Activated CD4-positive, alpha-beta T cell treated with anti-CD3 and anti-CD28 coated beads, Interleukin-2, amount 10 ng/mL, durations not matched to agents 24 days and 14 days (primary cell): ENCODE measurements at regions not wholly inside any gene's neighbourhood (a gene's known extent, or its start where the extent isn't known, plus 50 kb on each side); places are given as distances from the start of the nearest gene placed in this dataset.
A peak's percentile ranks its signal among the peaks of the same experiment; 100 is the strongest.

Experiments used
- DNase-seq: peaks from one replicate; pipeline ENCODE4 v3.0.0; 2022
- H3K27ac Mint-ChIP-seq: one replicate; pipeline ENCODE4 v1.8.0; 2022; ENCODE audit warnings: mild to moderate bottlenecking, mixed read lengths
- H3K27me3 Mint-ChIP-seq: one replicate; pipeline ENCODE4 v1.8.0; 2022; ENCODE audit warnings: mixed read lengths
- H3K36me3 Mint-ChIP-seq: one replicate; pipeline ENCODE4 v1.8.0; 2022; ENCODE audit warnings: low read depth, mild to moderate bottlenecking, mixed read lengths
- H3K4me1 Mint-ChIP-seq: one replicate; pipeline ENCODE4 v1.8.0; 2021; ENCODE audit warnings: mixed read lengths
- H3K4me3 Mint-ChIP-seq: one replicate; pipeline ENCODE4 v1.8.0; 2022; ENCODE audit warnings: mild to moderate bottlenecking, moderate library complexity, mixed read lengths
- H3K9me3 Mint-ChIP-seq: one replicate; pipeline ENCODE4 v1.8.0; 2021; ENCODE audit warnings: mixed read lengths
- intact Hi-C: fragments of 100-400 bp; cut with micrococcal nuclease; formaldehyde crosslinking; loops from one replicate; pipeline ENCODE4 v1.15.1; 2023

- peaks cover 9% of the 10 kb centered on the region for H3K4me1 Mint-ChIP-seq
- intact Hi-C loops: loop anchor here (10.0 kb wide), 1 partner anchor 173 kb away; no protein-coding TSS in a partner anchor
- no peak for DNase-seq
- H3K27me3 Mint-ChIP-seq: no peaks in the 10 kb centered on the region
- H3K36me3 Mint-ChIP-seq: no peaks in the 10 kb centered on the region
- no peak overlapping the region for H3K4me3 Mint-ChIP-seq
- no peaks in the 10 kb centered on the region for H3K9me3 Mint-ChIP-seq
- no peak overlapping the region for H3K27ac Mint-ChIP-seq
Measured at GRCh38 chr1:232451506-232451905, 178.4 kb downstream of the SIPA1L2 start.

- intact Hi-C loops: loop anchor here (10.0 kb wide), 1 partner anchor 174 kb away; no protein-coding TSS in a partner anchor
- peaks cover 9% of the 10 kb centered on the region for H3K4me1 Mint-ChIP-seq
- DNase-seq: no peak
- H3K27ac Mint-ChIP-seq: no peak overlapping the region
- H3K36me3 Mint-ChIP-seq: no peaks in the 10 kb centered on the region
- H3K9me3 Mint-ChIP-seq: no peaks in the 10 kb centered on the region
- H3K27me3 Mint-ChIP-seq: no peaks in the 10 kb centered on the region
- H3K4me3 Mint-ChIP-seq: no peak overlapping the region
Measured at GRCh38 chr1:232450615-232451014, 179.3 kb downstream of the SIPA1L2 start.

- Mint-ChIP-seq H3K9me3 (no peaks in the 10 kb centered on the region), H3K27ac (no peak overlapping the region), H3K4me1 (peaks cover 7% of the 10 kb centered on the region), H3K4me3 (no peak overlapping the region), H3K36me3 (no peaks in the 10 kb centered on the region), H3K27me3 (no peaks in the 10 kb centered on the region)
- intact Hi-C loops: no loop called here
- DNase-seq: peak; percentile 37
Measured at GRCh38 chr1:232447125-232447524, 182.8 kb downstream of the SIPA1L2 start.

- Mint-ChIP-seq H3K27me3 (no peaks in the 10 kb centered on the region), H3K9me3 (no peaks in the 10 kb centered on the region), H3K36me3 (no peaks in the 10 kb centered on the region), H3K4me3 (no peak overlapping the region), H3K4me1 (peaks cover 2% of the 10 kb centered on the region), H3K27ac (no peak overlapping the region)
- no peak for DNase-seq
- intact Hi-C loops: no loop called here
Measured at GRCh38 chr1:232445361-232446106, 184.4 kb downstream of the SIPA1L2 start.

GRCh38 chr1:232443372-232443771 is 186.6 kb downstream of the SIPA1L2 start:
- peaks cover 5% of the 10 kb centered on the region for H3K4me1 Mint-ChIP-seq
- no peaks in the 10 kb centered on the region for H3K36me3 Mint-ChIP-seq
- H3K9me3 Mint-ChIP-seq: no peaks in the 10 kb centered on the region
- no peak overlapping the region for H3K27ac Mint-ChIP-seq
- no peak for DNase-seq
- no peaks in the 10 kb centered on the region for H3K27me3 Mint-ChIP-seq
- intact Hi-C loops: no loop called here
- H3K4me3 Mint-ChIP-seq: no peak overlapping the region

GRCh38 chr1:232441036-232441411 is 188.9 kb downstream of the SIPA1L2 start:
- H3K27ac Mint-ChIP-seq: no peak overlapping the region
- H3K4me3 Mint-ChIP-seq: no peak overlapping the region
- intact Hi-C loops: no loop called here
- H3K9me3 Mint-ChIP-seq: no peaks in the 10 kb centered on the region
- no peak for DNase-seq
- peaks cover 5% of the 10 kb centered on the region for H3K4me1 Mint-ChIP-seq
- no peaks in the 10 kb centered on the region for H3K36me3 Mint-ChIP-seq
- no peaks in the 10 kb centered on the region for H3K27me3 Mint-ChIP-seq

GRCh38 chr1:232440325-232441035 is 189.5 kb downstream of the SIPA1L2 start:
- Mint-ChIP-seq H3K27ac (no peak overlapping the region), H3K27me3 (no peaks in the 10 kb centered on the region), H3K4me1 (peaks cover 5% of the 10 kb centered on the region), H3K4me3 (no peak overlapping the region), H3K9me3 (no peaks in the 10 kb centered on the region), H3K36me3 (no peaks in the 10 kb centered on the region)
- intact Hi-C loops: no loop called here
- DNase-seq: no peak

GRCh38 chr1:232439011-232439410 is 190.9 kb downstream of the SIPA1L2 start:
- no peak for DNase-seq
- Mint-ChIP-seq H3K36me3 (no peaks in the 10 kb centered on the region), H3K4me3 (no peak overlapping the region), H3K4me1 (peaks cover 5% of the 10 kb centered on the region), H3K27me3 (no peaks in the 10 kb centered on the region), H3K9me3 (no peaks in the 10 kb centered on the region), H3K27ac (no peak overlapping the region)
- intact Hi-C loops: no loop called here

GRCh38 chr1:232438476-232438875 is 191.5 kb downstream of the SIPA1L2 start:
- peaks cover 5% of the 10 kb centered on the region for H3K4me1 Mint-ChIP-seq
- no peaks in the 10 kb centered on the region for H3K9me3 Mint-ChIP-seq
- no peaks in the 10 kb centered on the region for H3K27me3 Mint-ChIP-seq
- intact Hi-C loops: no loop called here
- H3K27ac Mint-ChIP-seq: no peak overlapping the region
- DNase-seq: no peak
- no peaks in the 10 kb centered on the region for H3K36me3 Mint-ChIP-seq
- no peak overlapping the region for H3K4me3 Mint-ChIP-seq

- Mint-ChIP-seq H3K27ac (no peak overlapping the region), H3K36me3 (no peaks in the 10 kb centered on the region), H3K4me3 (no peak overlapping the region), H3K9me3 (no peaks in the 10 kb centered on the region), H3K27me3 (no peaks in the 10 kb centered on the region), H3K4me1 (peaks cover 5% of the 10 kb centered on the region)
- no peak for DNase-seq
- intact Hi-C loops: no loop called here
Measured at GRCh38 chr1:232437510-232437909, 192.4 kb downstream of the SIPA1L2 start.

- DNase-seq: no peak
- Mint-ChIP-seq H3K9me3 (no peaks in the 10 kb centered on the region), H3K36me3 (no peaks in the 10 kb centered on the region), H3K4me1 (peaks cover 2% of the 10 kb centered on the region), H3K27me3 (no peaks in the 10 kb centered on the region), H3K4me3 (no peak overlapping the region), H3K27ac (no peak overlapping the region)
- intact Hi-C loops: no loop called here
Measured at GRCh38 chr1:232435729-232436128, 194.2 kb downstream of the SIPA1L2 start.

GRCh38 chr1:232432313-232432712 is 197.6 kb downstream of the SIPA1L2 start:
- H3K9me3 Mint-ChIP-seq: no peaks in the 10 kb centered on the region
- H3K4me1 Mint-ChIP-seq: no peaks in the 10 kb centered on the region
- H3K27me3 Mint-ChIP-seq: no peaks in the 10 kb centered on the region
- H3K4me3 Mint-ChIP-seq: no peak overlapping the region
- no peak overlapping the region for H3K27ac Mint-ChIP-seq
- intact Hi-C loops: no loop called here
- no peaks in the 10 kb centered on the region for H3K36me3 Mint-ChIP-seq
- DNase-seq: no peak

GRCh38 chr1:232431748-232432147 is 198.2 kb downstream of the SIPA1L2 start:
- DNase-seq: no peak
- intact Hi-C loops: no loop called here
- Mint-ChIP-seq H3K9me3 (no peaks in the 10 kb centered on the region), H3K36me3 (no peaks in the 10 kb centered on the region), H3K4me1 (no peaks in the 10 kb centered on the region), H3K27ac (no peak overlapping the region), H3K27me3 (no peaks in the 10 kb centered on the region), H3K4me3 (no peak overlapping the region)

- no peak for DNase-seq
- H3K9me3 Mint-ChIP-seq: no peaks in the 10 kb centered on the region
- intact Hi-C loops: no loop called here
- H3K27ac Mint-ChIP-seq: no peak overlapping the region
- no peaks in the 10 kb centered on the region for H3K27me3 Mint-ChIP-seq
- no peaks in the 10 kb centered on the region for H3K4me1 Mint-ChIP-seq
- no peak overlapping the region for H3K4me3 Mint-ChIP-seq
- H3K36me3 Mint-ChIP-seq: no peaks in the 10 kb centered on the region
Measured at GRCh38 chr1:232431326-232431725, 198.6 kb downstream of the SIPA1L2 start.
